HEK293 (cell line): ENCODE measurements at regions not wholly inside any gene's neighbourhood (a gene's known extent, or its start where the extent isn't known, plus 50 kb on each side); places are given as distances from the start of the nearest gene placed in this dataset.
A peak's percentile ranks its signal among the peaks of the same experiment; 100 is the strongest.

ENCODE experiments used
- GLIS1 ChIP-seq: fragments of 450-650 bp; formaldehyde crosslinking; IDR thresholded peaks from 2 replicates; pipeline ENCODE4 v1.5.1; 2016; ENCODE audit warnings: missing biosample characterization, missing genetic modification characterization
- HIC1 ChIP-seq: fragments of 450-650 bp; formaldehyde crosslinking; IDR thresholded peaks from 2 replicates; pipeline ENCODE4 v1.5.1; 2016; ENCODE audit warnings: missing biosample characterization, missing genetic modification characterization
- HOXC10 ChIP-seq: sonication (generic); formaldehyde crosslinking; IDR thresholded peaks from 2 replicates; pipeline ENCODE4 v1.8.1; 2023; ENCODE audit warnings: mild to moderate bottlenecking, missing genetic modification reagents
- KLF16 ChIP-seq: fragments of 450-650 bp; formaldehyde crosslinking; IDR thresholded peaks from 2 replicates; pipeline ENCODE4 v1.5.1; 2017; ENCODE audit warnings: missing biosample characterization, missing genetic modification characterization
- MZF1 ChIP-seq: fragments of 450-650 bp; formaldehyde crosslinking; IDR thresholded peaks from 2 replicates; pipeline ENCODE4 v1.5.1; 2017; ENCODE audit warnings: missing biosample characterization, missing genetic modification characterization, borderline replicate concordance
- PATZ1 ChIP-seq: fragments of 450-650 bp; formaldehyde crosslinking; IDR thresholded peaks from 2 replicates; pipeline ENCODE4 v1.5.1; 2016; ENCODE audit warnings: missing biosample characterization, missing genetic modification characterization
- PRDM2 ChIP-seq: fragments of 450-650 bp; formaldehyde crosslinking; IDR thresholded peaks from 2 replicates; pipeline ENCODE4 v1.5.1; 2016; ENCODE audit warnings: missing biosample characterization, missing genetic modification characterization, borderline replicate concordance
- REPIN1 ChIP-seq: fragments of 450-650 bp; formaldehyde crosslinking; IDR thresholded peaks from 2 replicates; pipeline ENCODE4 v1.5.1; 2017; ENCODE audit warnings: missing biosample characterization, missing genetic modification characterization, low read depth
- ZBTB11 ChIP-seq: fragments of 450-650 bp; formaldehyde crosslinking; conservative IDR thresholded peaks from 2 replicates; pipeline ENCODE4 v1.5.1; 2016; ENCODE audit warnings: low read depth, missing biosample characterization, missing genetic modification characterization
- ZBTB8A ChIP-seq: fragments of 450-650 bp; formaldehyde crosslinking; IDR thresholded peaks from 2 replicates; pipeline ENCODE4 v1.5.1; 2016; ENCODE audit warnings: missing biosample characterization, missing genetic modification characterization
- ZIC2 ChIP-seq: fragments of 450-650 bp; formaldehyde crosslinking; IDR thresholded peaks from 2 replicates; pipeline ENCODE4 v1.5.1; 2016; ENCODE audit warnings: missing biosample characterization, missing genetic modification characterization
- ZNF133 ChIP-seq: fragments of 450-650 bp; formaldehyde crosslinking; IDR thresholded peaks from 2 replicates; pipeline ENCODE4 v1.5.1; 2016; ENCODE audit warnings: missing biosample characterization, missing genetic modification characterization
- ZNF146 ChIP-seq: fragments of 450-650 bp; formaldehyde crosslinking; IDR thresholded peaks from 2 replicates; pipeline ENCODE4 v1.5.1; 2016; ENCODE audit warnings: missing biosample characterization, missing genetic modification characterization
- ZNF155 ChIP-seq: fragments of 450-650 bp; formaldehyde crosslinking; IDR thresholded peaks from 2 replicates; pipeline ENCODE4 v1.5.1; 2016; ENCODE audit warnings: missing biosample characterization, missing genetic modification characterization
- ZNF2 ChIP-seq: fragments of 450-650 bp; formaldehyde crosslinking; IDR thresholded peaks from 2 replicates; pipeline ENCODE4 v1.5.1; 2016; ENCODE audit warnings: missing biosample characterization, missing genetic modification characterization
- ZNF239 ChIP-seq: fragments of 450-650 bp; formaldehyde crosslinking; IDR thresholded peaks from 2 replicates; pipeline ENCODE4 v1.5.1; 2016; ENCODE audit warnings: missing biosample characterization, missing genetic modification characterization
- ZNF266 ChIP-seq: fragments of 450-650 bp; formaldehyde crosslinking; IDR thresholded peaks from 2 replicates; pipeline ENCODE4 v1.5.1; 2016; ENCODE audit warnings: missing biosample characterization, missing genetic modification characterization, low read depth
- ZNF302 ChIP-seq: fragments of 450-650 bp; formaldehyde crosslinking; IDR thresholded peaks from 2 replicates; pipeline ENCODE4 v1.5.1; 2016; ENCODE audit warnings: missing biosample characterization, missing genetic modification characterization, low read depth
- ZNF324 ChIP-seq: fragments of 450-650 bp; formaldehyde crosslinking; IDR thresholded peaks from 2 replicates; pipeline ENCODE4 v1.5.1; 2016; ENCODE audit warnings: missing biosample characterization, missing genetic modification characterization
- ZNF555 ChIP-seq: fragments of 450-650 bp; formaldehyde crosslinking; conservative IDR thresholded peaks from 2 replicates; pipeline ENCODE4 v1.5.1; 2017; ENCODE audit warnings: missing biosample characterization, mild to moderate bottlenecking, missing genetic modification characterization, inconsistent platforms
- ZNF624 ChIP-seq: fragments of 450-650 bp; formaldehyde crosslinking; IDR thresholded peaks from 2 replicates; pipeline ENCODE4 v1.5.1; 2017; ENCODE audit warnings: missing biosample characterization, missing genetic modification characterization
- ZNF629 ChIP-seq: fragments of 450-650 bp; formaldehyde crosslinking; IDR thresholded peaks from 2 replicates; pipeline ENCODE4 v1.5.1; 2017; ENCODE audit warnings: missing biosample characterization, missing genetic modification characterization
- ZNF777 ChIP-seq: fragments of 450-650 bp; formaldehyde crosslinking; IDR thresholded peaks from 2 replicates; pipeline ENCODE4 v1.5.1; 2017; ENCODE audit warnings: missing biosample characterization, missing genetic modification characterization, borderline replicate concordance
- ZSCAN23 ChIP-seq: fragments of 450-650 bp; formaldehyde crosslinking; IDR thresholded peaks from 2 replicates; pipeline ENCODE4 v1.5.1; 2016; ENCODE audit warnings: missing biosample characterization, missing genetic modification characterization
- ZSCAN5A ChIP-seq: fragments of 450-650 bp; formaldehyde crosslinking; IDR thresholded peaks from 2 replicates; pipeline ENCODE4 v1.5.1; 2016; ENCODE audit warnings: missing biosample characterization, missing genetic modification characterization
- ZXDB ChIP-seq: fragments of 450-650 bp; formaldehyde crosslinking; IDR thresholded peaks from 2 replicates; pipeline ENCODE4 v1.5.1; 2016; ENCODE audit warnings: missing biosample characterization, missing genetic modification characterization

- TF ChIP-seq PRDM2 (tag by site-specific recombination) (no peak), ZNF146 (tag by site-specific recombination) (no peak), ZNF624 (tag by site-specific recombination) (no peak), ZSCAN5A (no peak), PATZ1 (peak; percentile 86), ZNF777 (tag by site-specific recombination) (no peak), ZNF266 (no peak), ZNF324 (no peak), GLIS1 (tag by site-specific recombination) (no peak), ZIC2 (tag by site-specific recombination) (peak; percentile 73), HOXC10 (CRISPR knock-in tag) (no peak), ZNF302 (tag by site-specific recombination) (no peak), ZXDB (tag by site-specific recombination) (0 out of 2 replicates have a peak, but pooled peaks have one; percentile 17), ZNF239 (tag by site-specific recombination) (no peak), ZBTB8A (tag by site-specific recombination) (no peak), ZNF2 (tag by site-specific recombination) (peak; percentile 59; the same call in 1 of the 2 replicates), ZNF155 (tag by site-specific recombination) (no peak), MZF1 (tag by site-specific recombination) (no peak), ZBTB11 (peak; percentile 77), REPIN1 (tag by site-specific recombination) (no peak), KLF16 (no peak), HIC1 (tag by site-specific recombination) (no peak), ZNF133 (tag by site-specific recombination) (no peak), ZNF629 (peak; percentile 36; the same call in 1 of the 2 replicates), ZNF555 (tag by site-specific recombination) (no peak), ZSCAN23 (tag by site-specific recombination) (no peak)
These were observed 209.6 kb upstream of the SPIN4 start (continued) for GRCh38 chrX:63560601-63561218.
